ENCODE measurements at regions not wholly inside any gene's neighbourhood (a gene's known extent, or its start where the extent isn't known, plus 50 kb on each side); places are given as distances from the start of the nearest gene placed in this dataset.

DNA sequence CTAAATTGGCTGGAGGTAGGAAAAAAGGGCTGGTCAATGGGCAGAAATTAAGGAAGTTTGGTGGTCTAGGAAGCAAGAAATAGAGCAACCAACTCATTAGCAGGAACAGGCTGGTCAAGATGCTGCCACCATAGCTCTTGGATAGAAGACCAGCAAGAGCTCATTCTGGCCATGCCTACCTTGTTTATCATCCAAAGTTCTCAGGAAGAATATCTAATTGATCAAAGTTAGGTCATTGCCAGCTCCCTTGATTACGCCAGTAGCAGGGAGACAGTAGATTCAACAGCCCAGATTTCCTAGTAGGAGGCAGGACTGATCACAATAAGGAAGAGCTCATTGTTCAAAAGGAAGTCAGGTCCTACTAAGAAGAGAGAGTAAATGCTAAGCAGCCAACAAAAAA lies 370.2 kb downstream of the GPATCH2 start:
- no peak for TF ChIP-seq POLR2A (IDR thresholded peaks at IDR 0.05; ENCODE audit: low read length)
- TF ChIP-seq GATA1 (IDR thresholded peaks at IDR 0.05; ENCODE audit: low read depth, low read length): no peak
